GOT3 (cell line): ENCODE measurements at regions not wholly inside any gene's neighbourhood (a gene's known extent, or its start where the extent isn't known, plus 50 kb on each side); places are given as distances from the start of the nearest gene placed in this dataset.

Experiments used
- DNase-seq: peaks from one replicate; lab custom pipeline; 2025; ENCODE audit warnings: mixed read lengths; lab: John Stamatoyannopoulos, UW

- no peak for DNase-seq
Observed at GRCh38 chr10:78879621-78880020, 189.1 kb upstream of the ZMIZ1 start.

GRCh38 chr10:78886129-78886528 is 182.6 kb upstream of the ZMIZ1 start:
- DNase-seq, result no peak

- no peak for DNase-seq
Observed at GRCh38 chr10:78889536-78890063, 179.2 kb upstream of the ZMIZ1 start.

GRCh38 chr10:78890506-78890905 is 178.3 kb upstream of the ZMIZ1 start:
- no peak for DNase-seq

GRCh38 chr10:78891741-78892140 is 177.0 kb upstream of the ZMIZ1 start:
- no peak for DNase-seq

- DNase-seq, result no peak
Observed at GRCh38 chr10:78892338-78893176, 176.2 kb upstream of the ZMIZ1 start.

- no peak for DNase-seq
Observed at GRCh38 chr10:78893217-78893616, 175.5 kb upstream of the ZMIZ1 start.

GRCh38 chr10:78894089-78894840 is 174.5 kb upstream of the ZMIZ1 start:
- DNase-seq, result no peak

GRCh38 chr10:78894841-78895195 is 173.9 kb upstream of the ZMIZ1 start:
- DNase-seq, result no peak

GRCh38 chr10:78895469-78895868 is 173.3 kb upstream of the ZMIZ1 start:
- no peak for DNase-seq

- DNase-seq, result no peak
Observed at GRCh38 chr10:78896159-78896928, 172.4 kb upstream of the ZMIZ1 start.

GRCh38 chr10:78898341-78899097 is 170.2 kb upstream of the ZMIZ1 start:
- DNase-seq, result no peak

GRCh38 chr10:78899098-78899754 is 169.5 kb upstream of the ZMIZ1 start:
- no peak for DNase-seq

- no peak for DNase-seq
Observed at GRCh38 chr10:78899996-78900714, 168.6 kb upstream of the ZMIZ1 start.

- no peak for DNase-seq
Observed at GRCh38 chr10:78900715-78901430, 167.9 kb upstream of the ZMIZ1 start.

- no peak for DNase-seq
Observed at GRCh38 chr10:78901694-78902093, 167.1 kb upstream of the ZMIZ1 start.

GRCh38 chr10:78902815-78903214 is 166.0 kb upstream of the ZMIZ1 start:
- no peak for DNase-seq

GRCh38 chr10:78903341-78903940 is 165.3 kb upstream of the ZMIZ1 start:
- DNase-seq, result no peak

- DNase-seq, result no peak
Observed at GRCh38 chr10:78904196-78904595, 164.6 kb upstream of the ZMIZ1 start.
